RWPE2 (cell line): ENCODE measurements at regions not wholly inside any gene's neighbourhood (a gene's known extent, or its start where the extent isn't known, plus 50 kb on each side); places are given as distances from the start of the nearest gene placed in this dataset.
A peak's percentile ranks its signal among the peaks of the same experiment; 100 is the strongest.

Experiments
- ATAC-seq: fragments of 200-7000 bp; cut with Tn5 transposase; 3 replicates; pipeline ENCODE4 v1.9.1; 2021; ENCODE audit warnings: low read depth
- DNase-seq: peaks from one replicate; pipeline ENCODE4 v3.0.0-alpha.2; 2020; ENCODE audit warnings: low spot score
- H3K27ac ChIP-seq: fragments of 450-650 bp; 2 replicates; pipeline ENCODE4 v1.5.1; 2017; ENCODE audit warnings: mild to moderate bottlenecking; ENCODE audit not compliant: poor library complexity, severe bottlenecking
- H3K27me3 ChIP-seq: fragments of 250-450 bp; sonication (Bioruptor Pico); 2 replicates; pipeline ENCODE4 v1.5.1; 2021; ENCODE audit warnings: mild to moderate bottlenecking, moderate library complexity; ENCODE audit not compliant: insufficient read depth, poor library complexity, severe bottlenecking
- H3K36me3 ChIP-seq: fragments of 250-450 bp; sonication (Bioruptor Pico); 2 replicates; pipeline ENCODE4 v1.5.1; 2020; ENCODE audit warnings: low read depth, mild to moderate bottlenecking, moderate library complexity
- H3K4me1 ChIP-seq: fragments of 250-450 bp; sonication (Bioruptor Pico); 2 replicates; pipeline ENCODE4 v1.5.1; 2021; ENCODE audit warnings: mild to moderate bottlenecking, moderate library complexity; ENCODE audit not compliant: insufficient read depth, poor library complexity, severe bottlenecking
- H3K4me3 ChIP-seq: fragments of 250-450 bp; sonication (Bioruptor Pico); 2 replicates; pipeline ENCODE4 v1.5.1; 2021; ENCODE audit warnings: mild to moderate bottlenecking, moderate library complexity; ENCODE audit not compliant: severe bottlenecking
- H3K9me3 ChIP-seq: fragments of 250-450 bp; sonication (Bioruptor Pico); 2 replicates; pipeline ENCODE4 v1.5.1; 2021; ENCODE audit warnings: mild to moderate bottlenecking, moderate library complexity; ENCODE audit not compliant: severe bottlenecking
- TF ChIP-seq, protein P1 (sequence below): fragments of 450-650 bp; IDR thresholded peaks from one replicate; pipeline ENCODE4 v1.5.1; 2017; ENCODE audit warnings: mild to moderate bottlenecking, moderate library complexity; ENCODE audit not compliant: poor library complexity, severe bottlenecking

DNA sequence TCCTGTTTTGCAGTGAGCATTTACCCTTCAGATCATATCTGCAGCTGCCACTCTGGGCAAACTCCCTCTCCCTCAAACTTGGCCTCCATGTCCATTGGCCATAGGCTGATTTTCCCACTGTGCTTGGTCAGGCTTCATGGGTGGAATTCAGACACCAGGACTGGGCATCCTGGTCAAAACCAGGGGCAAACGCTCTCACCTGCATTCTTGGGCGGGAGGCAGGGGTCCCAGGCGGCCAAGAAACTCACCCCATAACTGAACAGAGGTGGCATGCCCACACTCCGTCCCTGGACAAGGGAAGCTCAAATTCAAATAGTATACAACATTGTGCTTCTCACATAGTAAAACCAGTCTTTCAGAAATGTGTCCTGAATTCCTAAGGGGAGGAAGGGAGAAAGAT lies 81.1 kb upstream of the ZNF648 start:
- H3K4me3 ChIP-seq = no peak overlapping the region
- peaks cover 43% of the 10 kb centered on the region for H3K4me1 ChIP-seq
- H3K27me3 ChIP-seq = no peaks in the 10 kb centered on the region
- peak overlapping the region; percentile 94 for H3K27ac ChIP-seq
- no peaks in the 10 kb centered on the region for H3K36me3 ChIP-seq
- TF ChIP-seq, protein P1, sequence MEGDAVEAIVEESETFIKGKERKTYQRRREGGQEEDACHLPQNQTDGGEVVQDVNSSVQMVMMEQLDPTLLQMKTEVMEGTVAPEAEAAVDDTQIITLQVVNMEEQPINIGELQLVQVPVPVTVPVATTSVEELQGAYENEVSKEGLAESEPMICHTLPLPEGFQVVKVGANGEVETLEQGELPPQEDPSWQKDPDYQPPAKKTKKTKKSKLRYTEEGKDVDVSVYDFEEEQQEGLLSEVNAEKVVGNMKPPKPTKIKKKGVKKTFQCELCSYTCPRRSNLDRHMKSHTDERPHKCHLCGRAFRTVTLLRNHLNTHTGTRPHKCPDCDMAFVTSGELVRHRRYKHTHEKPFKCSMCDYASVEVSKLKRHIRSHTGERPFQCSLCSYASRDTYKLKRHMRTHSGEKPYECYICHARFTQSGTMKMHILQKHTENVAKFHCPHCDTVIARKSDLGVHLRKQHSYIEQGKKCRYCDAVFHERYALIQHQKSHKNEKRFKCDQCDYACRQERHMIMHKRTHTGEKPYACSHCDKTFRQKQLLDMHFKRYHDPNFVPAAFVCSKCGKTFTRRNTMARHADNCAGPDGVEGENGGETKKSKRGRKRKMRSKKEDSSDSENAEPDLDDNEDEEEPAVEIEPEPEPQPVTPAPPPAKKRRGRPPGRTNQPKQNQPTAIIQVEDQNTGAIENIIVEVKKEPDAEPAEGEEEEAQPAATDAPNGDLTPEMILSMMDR = no peak
- H3K9me3 ChIP-seq = no peaks in the 10 kb centered on the region
- DNase-seq = no peak
- ATAC-seq = no peak

GRCh38 chr1:182141040-182141439 lies 79.5 kb upstream of the ZNF648 start:
- H3K4me1 ChIP-seq = peaks cover 28% of the 10 kb centered on the region
- TF ChIP-seq, protein P1 = no peak
- H3K27me3 ChIP-seq = no peaks in the 10 kb centered on the region

GRCh38 chr1:182139496-182139895 lies 78.0 kb upstream of the ZNF648 start:
- DNase-seq = no peak
- no peaks in the 10 kb centered on the region for H3K36me3 ChIP-seq
- TF ChIP-seq, protein P1 = no peak

More at GRCh38 chr1:182141040-182141439, 79.5 kb upstream of the ZNF648 start:
- H3K36me3 ChIP-seq = no peaks in the 10 kb centered on the region
- no peak for DNase-seq
- no peaks in the 10 kb centered on the region for H3K9me3 ChIP-seq
- no peak overlapping the region for H3K4me3 ChIP-seq
- no peak overlapping the region for H3K27ac ChIP-seq
- no peak for ATAC-seq

DNA sequence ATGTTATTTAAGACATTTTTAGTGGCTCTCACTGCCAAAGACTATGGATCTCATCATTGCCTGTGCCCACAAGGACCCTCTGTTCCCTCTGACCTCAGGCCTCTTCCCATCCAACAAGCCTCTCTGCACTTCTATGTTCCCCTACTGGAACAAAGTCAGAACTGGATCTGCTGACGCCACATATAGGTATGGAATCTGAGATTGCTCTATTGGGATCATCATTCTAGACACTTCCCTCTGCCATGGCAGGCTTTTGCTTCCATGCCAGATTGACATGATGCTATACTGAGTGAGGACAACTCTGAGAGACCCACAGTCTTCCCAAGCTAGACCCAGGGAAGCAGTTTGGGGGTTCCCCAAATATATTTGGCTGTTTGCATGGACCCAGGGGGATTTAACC lies 76.0 kb upstream of the ZNF648 start:
- TF ChIP-seq, protein P1 = no peak
- DNase-seq = no peak
- no peak for ATAC-seq
- Histone ChIP-seq H3K36me3 (no peaks in the 10 kb centered on the region), H3K4me1 (no peaks in the 10 kb centered on the region), H3K27ac (no peak overlapping the region), H3K27me3 (no peaks in the 10 kb centered on the region), H3K4me3 (no peak overlapping the region), H3K9me3 (peaks cover 8% of the 10 kb centered on the region)

More at GRCh38 chr1:182139496-182139895, 78.0 kb upstream of the ZNF648 start:
- peaks cover 3% of the 10 kb centered on the region for H3K9me3 ChIP-seq
- H3K4me3 ChIP-seq = no peak overlapping the region
- H3K27ac ChIP-seq = no peak overlapping the region
- peaks cover 13% of the 10 kb centered on the region for H3K4me1 ChIP-seq
- H3K27me3 ChIP-seq = no peaks in the 10 kb centered on the region
- ATAC-seq = no peak

GRCh38 chr1:182135946-182136345 lies 74.4 kb upstream of the ZNF648 start:
- TF ChIP-seq, protein P1 = no peak
- H3K4me1 ChIP-seq = no peaks in the 10 kb centered on the region
- H3K4me3 ChIP-seq = no peak overlapping the region
- no peaks in the 10 kb centered on the region for H3K27me3 ChIP-seq
- H3K9me3 ChIP-seq = peaks cover 8% of the 10 kb centered on the region
- ATAC-seq (no peak), DNase-seq (no peak)
- H3K36me3 ChIP-seq = no peaks in the 10 kb centered on the region
- H3K27ac ChIP-seq = no peak overlapping the region
